Stimulated activated CD4-positive, alpha-beta T cell treated with anti-CD3 and anti-CD28 coated beads, Interleukin-4, amount 100 ng/mL, for 24 hours (primary cell): ENCODE measurements at regions not wholly inside any gene's neighbourhood (a gene's known extent, or its start where the extent isn't known, plus 50 kb on each side); places are given as distances from the start of the nearest gene placed in this dataset.

ENCODE experiments used
- DNase-seq: peaks from one replicate; pipeline ENCODE4 v3.0.0-alpha.2; 2020

GRCh38 chr4:38567457-38567856 lies 96.5 kb upstream of the KLF3 start:
- DNase-seq, result no peak

GRCh38 chr4:38568768-38569167 lies 95.2 kb upstream of the KLF3 start:
- DNase-seq, result no peak

GRCh38 chr4:38570647-38571276 lies 93.2 kb upstream of the KLF3 start:
- DNase-seq, result no peak

- no peak for DNase-seq
These were observed 91.2 kb upstream of the KLF3 start for GRCh38 chr4:38572793-38573192.

- DNase-seq, result no peak
These were observed 89.3 kb upstream of the KLF3 start for GRCh38 chr4:38574559-38575333.

GRCh38 chr4:38576767-38577166 lies 87.2 kb upstream of the KLF3 start:
- no peak for DNase-seq

GRCh38 chr4:38577462-38577861 lies 86.5 kb upstream of the KLF3 start:
- no peak for DNase-seq

GRCh38 chr4:38581426-38582106 lies 82.4 kb upstream of the KLF3 start:
- DNase-seq, result no peak

- no peak for DNase-seq
These were observed 81.6 kb upstream of the KLF3 start for GRCh38 chr4:38582445-38582844.

GRCh38 chr4:38582889-38583470 lies 81.0 kb upstream of the KLF3 start:
- DNase-seq, result peak; percentile 36

- no peak for DNase-seq
These were observed 78.1 kb upstream of the KLF3 start for GRCh38 chr4:38585871-38586270.

GRCh38 chr4:38587106-38587505 lies 76.9 kb upstream of the KLF3 start:
- DNase-seq, result no peak

GRCh38 chr4:38590046-38590445 lies 74.0 kb upstream of the KLF3 start:
- DNase-seq, result no peak

GRCh38 chr4:38591617-38592337 lies 72.2 kb upstream of the KLF3 start:
- DNase-seq, result no peak

- DNase-seq, result no peak
These were observed 65.5 kb upstream of the KLF3 start for GRCh38 chr4:38598489-38598888.

- DNase-seq, result no peak
These were observed 63.4 kb upstream of the KLF3 start for GRCh38 chr4:38600575-38600974.

GRCh38 chr4:38601244-38601915 lies 62.6 kb upstream of the KLF3 start:
- DNase-seq, result no peak

GRCh38 chr4:38601916-38602291 lies 62.1 kb upstream of the KLF3 start:
- no peak for DNase-seq

GRCh38 chr4:38603652-38604051 lies 60.3 kb upstream of the KLF3 start:
- no peak for DNase-seq

GRCh38 chr4:38605181-38605752 lies 58.7 kb upstream of the KLF3 start:
- no peak for DNase-seq

GRCh38 chr4:38605753-38606586 lies 58.0 kb upstream of the KLF3 start:
- no peak for DNase-seq
